Pancreas (tissue), 10 donors: ENCODE measurements at regions not wholly inside any gene's neighbourhood (a gene's known extent, or its start where the extent isn't known, plus 50 kb on each side); places are given as distances from the start of the nearest gene placed in this dataset.
A peak's percentile ranks its signal among the peaks of the same experiment; 100 is the strongest.

ENCODE experiments used
- ATAC-seq, 4 donors: fragments of 200-7000 bp; cut with Tn5 transposase; one replicate each; pipeline versions ENCODE4 v1.8.0 to v1.9.1; 2020; ENCODE audit warnings: mild to moderate bottlenecking in 4 of 4, moderate library complexity in 4 of 4
- DNase-seq, 6 donors: peaks; one replicate each; pipeline ENCODE4 v3.0.0-alpha.2; 2020
- FAIRE-seq: peaks from 2 replicates; lab custom pipeline; 2012; peaks lifted over from hg19 to GRCh38; lab: Jason Lieb, UNC
- H3K27ac ChIP-seq, 4 donors: fragments of 200-600 bp; sonication (generic); 1 replicate in 3 of 4; 2 replicates in 1 of 4; pipeline versions ENCODE4 v1.5.0 to v1.8.0; 2020
- H3K27me3 ChIP-seq, 4 donors: fragments of 200-600 bp; one replicate each; pipeline ENCODE4 v1.8.0; 2021
- H3K36me3 ChIP-seq, 3 donors: fragments of 200-600 bp; sonication (generic) in 1 of 3; one replicate each; pipeline versions ENCODE4 v1.5.0 to v1.8.0; 2020 to 2021
- H3K4me1 ChIP-seq, 3 donors: fragments of 200-600 bp; one replicate each; pipeline ENCODE4 v1.8.0; 2021
- H3K4me3 ChIP-seq, 4 donors: fragments of 200-600 bp; sonication (generic) in 2 of 4; one replicate each; pipeline versions ENCODE4 v1.5.0 to v1.8.0; 2020 to 2021
- H3K9me3 ChIP-seq, 4 donors: fragments of 200-600 bp; one replicate each; pipeline ENCODE4 v1.8.0; 2021
- WGBS, 2 donors: extraction: QIAGEN DNeasy Blood & Tissue Kit; methylation state at CpG; one replicate each; pipeline ENCODE4 v1.1.7; 2013; 5-methylcytosine and 5-hydroxymethylcytosine counted together
- intact Hi-C, 3 donors: fragments of 100-400 bp; cut with DNase I; formaldehyde crosslinking; loops; one replicate each; pipeline versions ENCODE4 v1.11.1 to v1.14.2; 2022
- TF ChIP-seq, protein P1 (sequence below), 4 donors: fragments of 200-600 bp; sonication (generic) in 3 of 4; IDR thresholded peaks; one replicate each; pipeline versions ENCODE4 v1.5.0 to v1.8.0; 2021; ENCODE audit warnings: antibody characterized with exemption in 4 of 4
- donor health status: healthy with polysubstance abuse.
- donor health status: DM: no; HTN: no; CAD: no; lungs with moderate emphysema.
- donor health status: DM: no; HTN: no; CAD: no.
- donor health status: control.
- donor health status: control.
- donor health status: Bipolar disorder and iron deficiency.
- donor health status: DM: yes; HTN: yes; CAD: no.
- donor health status: DM: no; HTN: no; CAD: no.
- donor health status: DM: no; HTN: no; CAD: no.
- donor health status: DM: yes; HTN: yes; CAD: no.

DNA sequence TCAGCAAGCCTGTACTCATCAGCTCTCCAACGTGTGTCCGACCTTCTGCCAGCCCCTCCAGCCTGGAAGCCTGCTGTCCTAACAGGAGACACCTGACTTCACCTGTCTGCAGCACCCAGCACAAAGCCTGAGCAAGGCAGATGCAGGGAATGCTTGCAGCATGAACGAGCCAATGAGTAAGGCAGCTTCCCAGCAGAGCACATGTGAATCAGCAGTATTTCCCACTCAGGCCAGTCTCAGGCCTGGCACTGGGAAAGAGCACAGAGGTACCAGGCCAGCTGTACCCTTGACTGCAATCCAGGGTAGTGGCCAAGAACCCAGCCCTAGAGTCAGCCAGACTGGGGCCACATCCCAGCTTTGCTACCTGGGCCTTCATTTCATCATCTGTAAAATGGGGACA lies 120.8 kb downstream of the MAFB start:
- ATAC-seq (no peak), FAIRE-seq (no peak), DNase-seq (no peak)
- Histone ChIP-seq H3K27ac (no peak overlapping the region), H3K9me3 (no peaks in the 10 kb centered on the region), H3K4me1 (no peaks in the 10 kb centered on the region), H3K36me3 (no peaks in the 10 kb centered on the region), H3K27me3 (no peaks in the 10 kb centered on the region), H3K4me3 (no peak overlapping the region)
- intact Hi-C loops: no loop called here
- TF ChIP-seq, protein P1, sequence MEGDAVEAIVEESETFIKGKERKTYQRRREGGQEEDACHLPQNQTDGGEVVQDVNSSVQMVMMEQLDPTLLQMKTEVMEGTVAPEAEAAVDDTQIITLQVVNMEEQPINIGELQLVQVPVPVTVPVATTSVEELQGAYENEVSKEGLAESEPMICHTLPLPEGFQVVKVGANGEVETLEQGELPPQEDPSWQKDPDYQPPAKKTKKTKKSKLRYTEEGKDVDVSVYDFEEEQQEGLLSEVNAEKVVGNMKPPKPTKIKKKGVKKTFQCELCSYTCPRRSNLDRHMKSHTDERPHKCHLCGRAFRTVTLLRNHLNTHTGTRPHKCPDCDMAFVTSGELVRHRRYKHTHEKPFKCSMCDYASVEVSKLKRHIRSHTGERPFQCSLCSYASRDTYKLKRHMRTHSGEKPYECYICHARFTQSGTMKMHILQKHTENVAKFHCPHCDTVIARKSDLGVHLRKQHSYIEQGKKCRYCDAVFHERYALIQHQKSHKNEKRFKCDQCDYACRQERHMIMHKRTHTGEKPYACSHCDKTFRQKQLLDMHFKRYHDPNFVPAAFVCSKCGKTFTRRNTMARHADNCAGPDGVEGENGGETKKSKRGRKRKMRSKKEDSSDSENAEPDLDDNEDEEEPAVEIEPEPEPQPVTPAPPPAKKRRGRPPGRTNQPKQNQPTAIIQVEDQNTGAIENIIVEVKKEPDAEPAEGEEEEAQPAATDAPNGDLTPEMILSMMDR (IDR thresholded peaks at IDR 0.05): no peak
- WGBS, 2 donors: 55 to 68% methylated on average over 3 of the region's 3 CpGs

DNA sequence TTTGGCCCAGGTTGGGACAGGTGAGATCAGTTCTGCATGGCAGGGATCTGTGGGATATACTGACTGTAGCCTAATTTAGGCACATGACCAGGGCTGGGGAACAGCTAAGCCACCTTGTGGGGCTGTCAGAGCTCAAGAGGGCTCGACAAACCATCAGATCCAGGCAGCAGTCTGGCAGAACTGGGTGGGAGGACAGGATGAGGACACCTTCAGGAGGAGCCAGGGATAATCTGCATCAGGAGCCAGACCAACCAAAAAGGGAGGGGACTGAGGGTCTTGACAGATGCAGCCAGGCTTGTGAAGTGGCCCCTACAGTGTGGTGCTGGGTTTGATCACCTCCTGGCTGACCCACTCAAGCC lies 123.4 kb downstream of the MAFB start:
- FAIRE-seq (no peak), DNase-seq (no peak), ATAC-seq (no peak)
- intact Hi-C loops: no loop called here
- no peaks in the 10 kb centered on the region for H3K9me3 ChIP-seq
- H3K36me3 ChIP-seq: no peaks in the 10 kb centered on the region
- WGBS, 2 donors: 59 to 61% methylated on average over 1 of the region's 1 CpG
- no peak overlapping the region for H3K27ac ChIP-seq
- H3K4me1 ChIP-seq: no peaks in the 10 kb centered on the region
- no peaks in the 10 kb centered on the region for H3K27me3 ChIP-seq
- TF ChIP-seq, protein P1 (IDR thresholded peaks at IDR 0.05): no peak
- no peak overlapping the region for H3K4me3 ChIP-seq

DNA sequence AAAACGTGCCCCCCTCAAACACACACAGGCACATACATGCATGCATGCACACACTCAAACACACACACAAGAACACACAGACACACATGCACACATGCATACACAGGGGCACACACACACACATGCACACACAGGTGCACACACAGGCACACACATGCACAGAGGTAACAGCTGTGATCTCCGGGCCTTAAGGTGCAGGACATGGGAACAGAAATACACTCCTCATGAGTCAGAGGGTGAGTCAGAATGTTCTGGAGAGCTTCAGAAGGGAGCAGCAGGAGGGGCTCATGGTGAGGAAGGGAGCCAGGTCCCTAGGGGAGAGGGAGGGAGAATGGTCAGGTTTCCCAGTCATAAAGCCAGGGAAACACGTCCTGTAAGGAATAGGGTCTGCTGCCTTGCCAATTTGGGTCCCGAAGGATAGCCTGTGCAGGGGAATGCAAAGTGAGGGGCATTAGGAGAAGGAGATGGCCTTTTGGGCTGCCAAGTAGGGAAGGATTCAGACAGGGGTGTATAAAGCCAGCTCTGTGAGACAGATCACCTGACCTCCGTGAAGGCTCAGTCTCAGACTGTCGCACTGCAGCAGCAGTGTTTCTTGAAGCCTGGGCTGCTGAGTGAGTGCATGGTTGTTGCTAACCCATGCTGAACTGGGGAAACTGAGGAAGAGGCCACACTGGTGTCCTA lies 123.9 kb downstream of the MAFB start:
- TF ChIP-seq, protein P1 (IDR thresholded peaks at IDR 0.05): no peak
- FAIRE-seq: no peak
- Histone ChIP-seq H3K27me3 (no peaks in the 10 kb centered on the region), H3K4me1 (no peaks in the 10 kb centered on the region), H3K27ac (no peak overlapping the region), H3K9me3 (no peaks in the 10 kb centered on the region), H3K4me3 (no peak overlapping the region), H3K36me3 (no peaks in the 10 kb centered on the region)
- intact Hi-C loops: no loop called here
- WGBS, 2 donors: 71 to 86% methylated on average over 6 of the region's 6 CpGs
- peak in 2 of 4 donors; percentile 37 to 39 for ATAC-seq
- DNase-seq: no peak

DNA sequence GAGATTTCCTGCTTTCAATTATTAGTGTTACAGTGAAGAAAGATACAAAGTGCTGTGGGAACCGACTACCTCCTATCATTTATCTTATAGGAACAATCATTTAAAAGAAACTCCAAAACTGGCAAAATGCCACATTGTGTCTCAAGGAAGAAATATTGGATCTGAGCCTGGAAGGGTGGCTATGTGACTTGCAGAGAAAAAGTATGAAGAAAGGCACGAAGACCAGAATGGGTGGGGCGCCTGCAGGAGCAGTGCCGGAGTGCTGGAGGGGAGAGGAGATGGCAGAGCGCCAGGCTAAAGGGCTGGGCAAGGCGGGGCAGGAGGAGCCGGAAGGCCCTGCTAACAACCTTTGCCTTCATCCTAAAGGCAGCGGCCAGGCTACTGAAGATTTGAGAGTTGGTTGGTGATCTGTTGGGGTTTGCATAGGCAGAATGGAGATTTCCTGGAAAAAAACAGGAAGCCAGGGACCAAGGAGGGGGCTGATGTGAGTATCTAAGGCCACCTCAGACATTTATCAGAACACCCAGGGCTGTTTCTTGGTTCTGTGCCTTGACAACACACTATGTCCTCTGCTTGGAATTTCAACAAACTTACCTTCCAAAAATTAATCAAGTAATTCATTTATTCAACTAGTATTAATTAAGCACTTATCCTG lies 125.6 kb downstream of the MAFB start:
- H3K27ac ChIP-seq: no peak overlapping the region
- no peaks in the 10 kb centered on the region for H3K36me3 ChIP-seq
- H3K27me3 ChIP-seq: no peaks in the 10 kb centered on the region
- TF ChIP-seq, protein P1 (IDR thresholded peaks at IDR 0.05): no peak
- H3K4me3 ChIP-seq: no peak overlapping the region
- no peaks in the 10 kb centered on the region for H3K9me3 ChIP-seq
- FAIRE-seq (no peak), ATAC-seq (peak in 2 of 4 donors; percentile 50 to 67), DNase-seq (peak in 1 of 6 donors; percentile 31)
- intact Hi-C loops: no loop called here
- no peaks in the 10 kb centered on the region for H3K4me1 ChIP-seq
- 64 to 65% methylated on average over 8 of the region's 8 CpGs for WGBS, 2 donors

DNA sequence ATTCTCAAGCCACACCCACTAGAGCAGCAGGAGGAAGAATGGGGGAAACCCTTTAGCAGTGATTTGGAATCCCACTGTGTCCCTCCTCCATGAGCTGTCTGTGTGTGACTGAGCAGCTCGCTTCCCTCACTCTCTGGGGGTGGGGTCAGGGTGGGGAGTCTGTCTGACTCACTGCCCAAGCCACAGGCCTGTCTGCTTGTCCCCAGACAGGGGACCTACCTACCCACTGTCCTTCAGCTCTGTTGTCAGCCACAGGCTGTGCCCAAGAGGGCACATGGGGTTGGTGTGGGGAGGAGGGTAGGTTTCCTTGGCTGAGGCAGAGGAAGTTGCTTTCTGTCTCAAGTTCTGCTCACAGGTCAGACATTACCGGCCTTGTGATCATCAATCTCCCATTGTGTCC lies 127.0 kb downstream of the MAFB start:
- intact Hi-C loops: no loop called here
- peak in 1 of 6 donors; percentile 28 for DNase-seq

More for the DNA sequence above, 127.0 kb downstream of the MAFB start:
- TF ChIP-seq, protein P1 (IDR thresholded peaks at IDR 0.05): no peak
- Histone ChIP-seq H3K27ac (no peak overlapping the region), H3K4me3 (no peak overlapping the region), H3K9me3 (no peaks in the 10 kb centered on the region), H3K4me1 (no peaks in the 10 kb centered on the region), H3K36me3 (no peaks in the 10 kb centered on the region), H3K27me3 (no peaks in the 10 kb centered on the region)
- ATAC-seq (peak in 2 of 4 donors; percentile 63 to 78), FAIRE-seq (no peak)
- 75 to 76% methylated on average over 2 of the region's 2 CpGs for WGBS, 2 donors
